ENCODE measurements at regions not wholly inside any gene's neighbourhood (a gene's known extent, or its start where the extent isn't known, plus 50 kb on each side); places are given as distances from the start of the nearest gene placed in this dataset.

GRCh38 chr12:90485560-90485959 is 469.4 kb downstream of the CCER1 start:
- H3K9me3 ChIP-seq (ENCODE audit: control insufficient read depth, low read depth, low read length): no peaks in the 10 kb centered on the region
- peaks cover 4 to 12% (median 8%) of the 10 kb centered on the region in 3 experiments for H3K36me3 Mint-ChIP-seq (ENCODE audit: insufficient read depth in 1 of 3, low read depth in 3 of 3)
- H2BK20ac ChIP-seq (ENCODE audit: low read depth, low read length, poor library complexity, severe bottlenecking): no peak overlapping the region
- no peaks in the 10 kb centered on the region for H3K79me2 ChIP-seq (ENCODE audit: insufficient read depth, low read length)
- no peak overlapping the region for H3K9ac ChIP-seq (ENCODE audit: extremely low read depth, insufficient read length, low read length)
- no peak overlapping the region for H2AK5ac ChIP-seq (ENCODE audit: insufficient read length, low read length)
- H3K56ac ChIP-seq (ENCODE audit: insufficient read length, low read depth, low read length): no peak overlapping the region
- no peak overlapping the region for H3K23ac ChIP-seq (ENCODE audit: insufficient read length, low read depth, low read length)
- TF ChIP-seq CTCF (conservative IDR thresholded peaks at IDR 0.05): no peak
- peaks cover 11 to 20% of the 10 kb centered on the region in 2 experiments for H3K9me3 Mint-ChIP-seq
- no peak overlapping the region for H4K91ac ChIP-seq (ENCODE audit: insufficient read length, low read depth, low read length)
- no peaks in the 10 kb centered on the region for H3K23me2 ChIP-seq (ENCODE audit: insufficient read length, low read depth, low read length, poor library complexity, severe bottlenecking)
- peaks cover 8% of the 10 kb centered on the region in 2 experiments for H3K4me1 Mint-ChIP-seq
- no peaks in the 10 kb centered on the region for H3K79me1 ChIP-seq (ENCODE audit: insufficient read depth, low read depth, low read length, poor library complexity, severe bottlenecking)
- H4K8ac ChIP-seq (replicated peaks; ENCODE audit: insufficient read length, low read depth, low read length): no peak overlapping the region
- no peak overlapping the region for H2AFZ ChIP-seq (ENCODE audit: low read length)
- no peak overlapping the region for H3K4me3 Mint-ChIP-seq
- H2BK15ac ChIP-seq (ENCODE audit: low read depth, low read length): no peak overlapping the region
- H3T11ph ChIP-seq (ENCODE audit: low read length): no peak overlapping the region
- H3K14ac ChIP-seq (ENCODE audit: insufficient read depth, low read length): no peak overlapping the region
- no peak overlapping the region for H3K18ac ChIP-seq (ENCODE audit: insufficient read length, low read depth, low read length)
- no peak overlapping the region for H2BK5ac ChIP-seq (ENCODE audit: insufficient read length, low read length)
- no peaks in the 10 kb centered on the region for H3K27me3 Mint-ChIP-seq (ENCODE audit: low read depth)
- no peak overlapping the region for H2BK12ac ChIP-seq (ENCODE audit: insufficient read length, low read depth, low read length)
- H3K4me1 ChIP-seq (ENCODE audit: insufficient read depth, low read length): no peaks in the 10 kb centered on the region
- no peak overlapping the region for H3K4ac ChIP-seq (ENCODE audit: low read depth, low read length)
- H3K4me2 ChIP-seq (ENCODE audit: insufficient read depth, insufficient read length, low read length): no peak overlapping the region
- H4K20me1 ChIP-seq (ENCODE audit: control insufficient read depth, insufficient read depth, insufficient read length): no peaks in the 10 kb centered on the region
- H3K27ac Mint-ChIP-seq: no peak overlapping the region
- no peak overlapping the region for H2BK120ac ChIP-seq (ENCODE audit: low read depth, low read length, poor library complexity, severe bottlenecking)
- no peak for DNase-seq
- no peaks in the 10 kb centered on the region for H3K27me3 ChIP-seq (ENCODE audit: insufficient read depth, low read length)
- no peak overlapping the region for H4K5ac ChIP-seq (ENCODE audit: insufficient read length, low read depth, low read length)
- H3K27ac ChIP-seq (ENCODE audit: insufficient read length, low read depth, low read length): no peak overlapping the region

All from H9 (cell line).